ENCODE measurements at regions not wholly inside any gene's neighbourhood (a gene's known extent, or its start where the extent isn't known, plus 50 kb on each side); places are given as distances from the start of the nearest gene placed in this dataset.

DNA sequence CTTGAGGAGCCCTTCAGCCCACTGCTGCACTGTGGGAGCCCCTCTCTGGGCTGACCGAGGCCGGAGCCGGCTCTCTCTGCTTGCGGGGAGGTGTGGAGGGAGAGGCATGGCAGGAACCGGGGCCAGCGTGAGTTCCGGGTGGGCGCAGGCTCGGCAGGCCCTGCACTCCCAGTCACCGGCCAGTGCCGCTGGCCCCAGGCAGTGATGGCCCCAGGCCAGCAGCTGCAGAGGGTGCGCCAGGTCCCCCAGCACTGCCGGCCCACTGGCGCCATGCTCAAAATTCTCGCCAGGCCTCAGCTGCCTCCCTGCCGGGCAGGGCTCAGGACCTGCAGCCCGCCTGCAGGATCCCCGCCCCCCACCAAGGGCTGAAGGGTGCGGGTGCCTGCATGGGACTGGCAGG is 128.4 kb upstream of the STARD3NL start (continued):
- TF ChIP-seq, protein P1, sequence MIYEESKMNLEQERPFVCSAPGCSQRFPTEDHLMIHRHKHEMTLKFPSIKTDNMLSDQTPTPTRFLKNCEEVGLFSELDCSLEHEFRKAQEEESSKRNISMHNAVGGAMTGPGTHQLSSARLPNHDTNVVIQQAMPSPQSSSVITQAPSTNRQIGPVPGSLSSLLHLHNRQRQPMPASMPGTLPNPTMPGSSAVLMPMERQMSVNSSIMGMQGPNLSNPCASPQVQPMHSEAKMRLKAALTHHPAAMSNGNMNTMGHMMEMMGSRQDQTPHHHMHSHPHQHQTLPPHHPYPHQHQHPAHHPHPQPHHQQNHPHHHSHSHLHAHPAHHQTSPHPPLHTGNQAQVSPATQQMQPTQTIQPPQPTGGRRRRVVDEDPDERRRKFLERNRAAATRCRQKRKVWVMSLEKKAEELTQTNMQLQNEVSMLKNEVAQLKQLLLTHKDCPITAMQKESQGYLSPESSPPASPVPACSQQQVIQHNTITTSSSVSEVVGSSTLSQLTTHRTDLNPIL (CRISPR knock-in tag; IDR thresholded peaks at IDR 0.05; ENCODE audit: low read depth), result no peak
- TF ChIP-seq PPARA (CRISPR knock-in tag; IDR thresholded peaks at IDR 0.05; ENCODE audit: borderline replicate concordance) (no peak), ZNF565 (CRISPR knock-in tag; conservative IDR thresholded peaks at IDR 0.05; ENCODE audit: low read depth) (no peak), ZNF70 (CRISPR knock-in tag; IDR thresholded peaks at IDR 0.05) (no peak), CSDC2 (CRISPR knock-in tag; IDR thresholded peaks at IDR 0.05) (no peak), ZFP3 (CRISPR knock-in tag; IDR thresholded peaks at IDR 0.05) (no peak), GLIS3 (CRISPR knock-in tag; IDR thresholded peaks at IDR 0.05) (no peak)
- TF ChIP-seq, protein P2, sequence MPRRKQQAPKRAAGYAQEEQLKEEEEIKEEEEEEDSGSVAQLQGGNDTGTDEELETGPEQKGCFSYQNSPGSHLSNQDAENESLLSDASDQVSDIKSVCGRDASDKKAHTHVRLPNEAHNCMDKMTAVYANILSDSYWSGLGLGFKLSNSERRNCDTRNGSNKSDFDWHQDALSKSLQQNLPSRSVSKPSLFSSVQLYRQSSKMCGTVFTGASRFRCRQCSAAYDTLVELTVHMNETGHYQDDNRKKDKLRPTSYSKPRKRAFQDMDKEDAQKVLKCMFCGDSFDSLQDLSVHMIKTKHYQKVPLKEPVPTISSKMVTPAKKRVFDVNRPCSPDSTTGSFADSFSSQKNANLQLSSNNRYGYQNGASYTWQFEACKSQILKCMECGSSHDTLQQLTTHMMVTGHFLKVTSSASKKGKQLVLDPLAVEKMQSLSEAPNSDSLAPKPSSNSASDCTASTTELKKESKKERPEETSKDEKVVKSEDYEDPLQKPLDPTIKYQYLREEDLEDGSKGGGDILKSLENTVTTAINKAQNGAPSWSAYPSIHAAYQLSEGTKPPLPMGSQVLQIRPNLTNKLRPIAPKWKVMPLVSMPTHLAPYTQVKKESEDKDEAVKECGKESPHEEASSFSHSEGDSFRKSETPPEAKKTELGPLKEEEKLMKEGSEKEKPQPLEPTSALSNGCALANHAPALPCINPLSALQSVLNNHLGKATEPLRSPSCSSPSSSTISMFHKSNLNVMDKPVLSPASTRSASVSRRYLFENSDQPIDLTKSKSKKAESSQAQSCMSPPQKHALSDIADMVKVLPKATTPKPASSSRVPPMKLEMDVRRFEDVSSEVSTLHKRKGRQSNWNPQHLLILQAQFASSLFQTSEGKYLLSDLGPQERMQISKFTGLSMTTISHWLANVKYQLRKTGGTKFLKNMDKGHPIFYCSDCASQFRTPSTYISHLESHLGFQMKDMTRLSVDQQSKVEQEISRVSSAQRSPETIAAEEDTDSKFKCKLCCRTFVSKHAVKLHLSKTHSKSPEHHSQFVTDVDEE (CRISPR knock-in tag; IDR thresholded peaks at IDR 0.05), result no peak

GRCh38 chr7:38051311-38051710 is 126.7 kb upstream of the STARD3NL start:
- ATAC-seq, result no peak
- no peak for TF ChIP-seq CSDC2 (CRISPR knock-in tag; IDR thresholded peaks at IDR 0.05)
- TF ChIP-seq SNAI2 (CRISPR knock-in tag; IDR thresholded peaks at IDR 0.05), result no peak
- no peak for TF ChIP-seq PATZ1 (CRISPR knock-in tag; IDR thresholded peaks at IDR 0.05; ENCODE audit: borderline replicate concordance)
- TF ChIP-seq ZNF8 (CRISPR knock-in tag; IDR thresholded peaks at IDR 0.05), result no peak
- TF ChIP-seq, protein P3, sequence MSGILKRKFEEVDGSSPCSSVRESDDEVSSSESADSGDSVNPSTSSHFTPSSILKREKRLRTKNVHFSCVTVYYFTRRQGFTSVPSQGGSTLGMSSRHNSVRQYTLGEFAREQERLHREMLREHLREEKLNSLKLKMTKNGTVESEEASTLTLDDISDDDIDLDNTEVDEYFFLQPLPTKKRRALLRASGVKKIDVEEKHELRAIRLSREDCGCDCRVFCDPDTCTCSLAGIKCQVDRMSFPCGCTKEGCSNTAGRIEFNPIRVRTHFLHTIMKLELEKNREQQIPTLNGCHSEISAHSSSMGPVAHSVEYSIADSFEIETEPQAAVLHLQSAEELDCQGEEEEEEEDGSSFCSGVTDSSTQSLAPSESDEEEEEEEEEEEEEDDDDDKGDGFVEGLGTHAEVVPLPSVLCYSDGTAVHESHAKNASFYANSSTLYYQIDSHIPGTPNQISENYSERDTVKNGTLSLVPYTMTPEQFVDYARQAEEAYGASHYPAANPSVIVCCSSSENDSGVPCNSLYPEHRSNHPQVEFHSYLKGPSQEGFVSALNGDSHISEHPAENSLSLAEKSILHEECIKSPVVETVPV (CRISPR knock-in tag; IDR thresholded peaks at IDR 0.05), result no peak
- TF ChIP-seq, protein P2 (CRISPR knock-in tag; IDR thresholded peaks at IDR 0.05), result no peak
- TF ChIP-seq ISL1 (CRISPR knock-in tag; IDR thresholded peaks at IDR 0.05), result no peak
- TF ChIP-seq OSR1 (CRISPR knock-in tag; IDR thresholded peaks at IDR 0.05), result no peak
- no peak for TF ChIP-seq ZFP3 (CRISPR knock-in tag; IDR thresholded peaks at IDR 0.05)
- TF ChIP-seq ZNF70 (CRISPR knock-in tag; IDR thresholded peaks at IDR 0.05), result no peak
- no peak for TF ChIP-seq POU6F1 (CRISPR knock-in tag; IDR thresholded peaks at IDR 0.05; ENCODE audit: borderline replicate concordance, low read depth)
- TF ChIP-seq ZFP30 (CRISPR knock-in tag; IDR thresholded peaks at IDR 0.05), result no peak
- no peak for TF ChIP-seq ZC3H10 (CRISPR knock-in tag; IDR thresholded peaks at IDR 0.05)

GRCh38 chr7:38051786-38052185 is 126.3 kb upstream of the STARD3NL start:
- no peak for TF ChIP-seq TOX (CRISPR knock-in tag; IDR thresholded peaks at IDR 0.05; ENCODE audit: borderline replicate concordance)
- TF ChIP-seq BACH2 (CRISPR knock-in tag; IDR thresholded peaks at IDR 0.05; ENCODE audit: borderline replicate concordance), result no peak
- no peak for TF ChIP-seq POU6F1 (CRISPR knock-in tag; IDR thresholded peaks at IDR 0.05; ENCODE audit: borderline replicate concordance, low read depth)
- TF ChIP-seq ARNTL (CRISPR knock-in tag; IDR thresholded peaks at IDR 0.05; ENCODE audit: borderline replicate concordance, low read depth), result no peak
- no peak for TF ChIP-seq CSDC2 (CRISPR knock-in tag; IDR thresholded peaks at IDR 0.05)
- TF ChIP-seq, protein P3 (CRISPR knock-in tag; IDR thresholded peaks at IDR 0.05), result no peak
- ATAC-seq, result no peak

All from SK-N-SH treated with all-trans-retinoic acid at 6 μM for 48 hours (cell line).